ENCODE measurements at regions not wholly inside any gene's neighbourhood (a gene's known extent, or its start where the extent isn't known, plus 50 kb on each side); places are given as distances from the start of the nearest gene placed in this dataset.
"Not testable (repeated sequence)": the region's sequence is repeated elsewhere in the genome, so short reads cannot be mapped to it uniquely, and the experiment has no call there.

DNA sequence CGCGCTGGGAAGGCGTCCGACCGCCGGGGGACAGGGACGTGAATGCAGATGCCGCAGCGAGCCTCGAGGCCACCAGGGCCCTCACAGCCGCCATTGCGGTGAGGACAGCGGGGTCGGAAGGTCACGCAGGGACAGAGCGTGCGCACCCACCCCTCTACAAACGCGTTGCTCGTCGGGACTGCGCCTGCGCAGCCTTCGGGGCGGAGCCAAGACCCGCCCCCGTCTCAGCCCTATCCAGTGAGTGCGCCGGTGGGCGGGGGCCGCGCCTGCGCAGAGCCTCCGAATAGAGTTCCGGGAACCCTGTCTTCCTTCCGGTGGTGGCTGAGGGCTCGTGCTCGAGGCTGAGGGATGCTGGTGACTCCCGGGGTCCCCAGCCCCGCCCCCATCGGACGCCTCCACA, 5393.1 kb upstream of the TPTE start:
- DNase-seq (ENCODE audit: low read depth, low spot score), result peak; percentile 83

- not testable (repeated sequence) for DNase-seq (ENCODE audit: low read depth, low spot score)
Measured at GRCh38 chr21:5133824-5134223, 5387.6 kb upstream of the TPTE start.

DNA sequence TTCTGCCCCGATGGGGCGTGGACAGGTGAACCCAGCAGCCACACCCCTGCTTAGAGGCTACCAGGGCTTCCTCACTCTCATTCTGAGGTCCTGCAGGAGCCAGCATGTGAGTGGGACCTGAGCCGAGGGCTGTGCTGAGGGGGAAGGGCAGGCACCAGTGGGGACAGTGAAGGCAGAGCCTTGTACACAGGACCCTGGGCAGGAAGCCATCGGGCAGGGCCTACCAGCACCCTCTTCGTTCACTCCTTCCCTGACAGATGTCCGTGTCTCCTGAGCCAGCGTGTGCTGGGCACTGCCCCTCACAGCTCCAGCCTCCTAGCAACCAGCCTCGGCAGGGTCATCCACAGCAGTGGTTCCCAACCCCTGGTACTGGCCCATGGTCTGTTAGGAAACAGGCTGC, 5385.0 kb upstream of the TPTE start:
- not testable (repeated sequence) for DNase-seq (ENCODE audit: low read depth, low spot score)

DNA sequence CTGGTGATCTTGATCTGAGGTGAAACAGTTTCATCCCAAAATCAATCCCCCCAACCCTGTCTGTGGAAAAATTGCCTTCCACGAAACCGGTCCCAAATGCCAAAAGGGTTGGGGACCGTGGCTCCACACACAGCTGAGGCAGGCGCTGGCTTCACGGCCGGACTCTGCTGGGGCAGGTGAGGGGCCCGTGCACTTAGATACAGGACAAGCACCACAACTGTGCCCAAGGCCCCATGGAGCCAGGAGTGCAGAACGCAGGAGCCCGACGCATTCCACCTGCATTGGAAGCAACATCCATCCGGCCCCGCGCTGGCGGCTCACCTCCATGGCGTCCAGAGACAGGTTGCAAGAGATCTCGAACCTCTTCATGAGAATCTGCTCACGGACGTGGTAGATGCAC, 5384.4 kb upstream of the TPTE start:
- not testable (repeated sequence) for DNase-seq (ENCODE audit: low read depth, low spot score)

GRCh38 chr21:5138687-5139086, 5382.7 kb upstream of the TPTE start:
- not testable (repeated sequence) for DNase-seq (ENCODE audit: low read depth, low spot score)

DNA sequence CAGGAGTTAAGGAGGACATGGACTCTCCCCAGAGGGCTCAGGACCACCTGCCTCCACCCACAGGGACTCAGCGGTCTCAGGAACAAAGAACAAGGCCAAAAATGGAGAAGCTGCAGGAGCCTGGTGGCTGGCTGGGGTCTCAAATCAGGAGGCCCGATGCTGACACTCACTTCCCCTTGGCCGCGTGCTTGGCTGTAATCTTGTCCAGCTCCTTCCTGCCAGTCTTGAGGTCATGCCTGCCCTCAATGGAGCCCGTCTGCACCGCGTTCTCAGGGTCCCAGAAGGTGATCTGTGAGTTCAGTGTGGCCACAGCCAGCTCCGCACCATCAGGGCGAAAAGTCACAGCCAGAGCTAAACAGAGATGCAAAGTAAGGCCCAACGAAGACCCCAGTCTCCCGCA, 5381.9 kb upstream of the TPTE start:
- DNase-seq (ENCODE audit: low read depth, low spot score), result not testable (repeated sequence)

DNA sequence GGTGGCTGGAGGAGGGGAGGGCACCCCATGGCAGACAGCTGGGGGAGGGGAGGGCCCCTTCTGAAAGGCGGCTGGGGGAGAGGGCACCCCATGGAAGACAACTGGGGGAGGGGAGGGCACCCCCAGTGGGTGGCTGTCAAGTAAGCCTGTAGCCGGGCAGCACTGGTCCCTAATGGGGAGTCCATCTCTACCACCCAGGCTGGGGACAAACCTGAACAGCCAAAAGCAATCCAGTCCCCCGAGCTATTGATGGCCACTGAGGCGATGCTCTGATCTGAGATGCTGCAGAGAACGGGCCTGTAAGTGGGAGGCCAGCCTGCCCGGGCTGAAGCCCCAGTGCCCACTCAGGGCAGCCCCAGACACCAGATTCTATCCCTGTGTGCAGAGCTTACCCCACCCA, 5378.4 kb upstream of the TPTE start:
- DNase-seq (ENCODE audit: low read depth, low spot score), result not testable (repeated sequence)

DNA sequence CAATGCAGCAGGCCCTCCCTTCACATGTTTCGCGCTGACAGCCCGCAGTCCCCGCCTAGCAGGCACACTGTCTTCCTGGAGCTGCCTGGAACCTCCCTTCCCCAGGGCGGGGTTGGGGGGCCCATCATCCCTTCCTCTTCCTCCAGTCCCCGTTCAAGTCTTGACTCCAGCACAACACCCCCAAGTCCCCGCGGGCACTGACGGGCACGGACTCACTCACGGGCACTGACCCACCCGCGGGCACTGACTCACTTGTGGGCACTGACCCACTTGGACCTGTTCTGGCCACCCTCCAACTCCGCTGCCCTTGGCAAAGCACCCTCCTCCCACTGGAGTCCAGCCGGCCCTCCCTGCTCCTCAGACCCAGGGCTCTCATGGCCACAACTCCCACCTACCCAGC, 5376.7 kb upstream of the TPTE start:
- not testable (repeated sequence) for DNase-seq (ENCODE audit: low read depth, low spot score)

DNA sequence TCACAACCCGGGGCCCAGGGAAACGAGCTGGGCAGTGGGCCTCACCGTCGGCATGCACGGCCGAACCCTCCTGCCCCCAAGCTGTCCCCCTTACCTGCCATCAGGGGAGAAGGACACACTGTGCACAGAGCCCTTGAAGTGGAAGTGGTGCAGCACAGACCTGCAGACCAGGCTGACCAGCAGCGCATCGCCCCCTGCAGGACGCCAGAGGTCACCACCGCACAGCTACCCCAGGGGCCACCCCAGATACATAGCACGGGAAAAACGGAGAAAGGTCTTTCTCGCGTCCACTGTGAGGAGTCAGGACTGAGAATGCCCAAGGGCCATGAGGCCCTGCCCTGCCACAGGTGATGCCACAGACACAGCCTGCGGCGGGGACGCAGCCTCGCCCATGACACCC, 5373.7 kb upstream of the TPTE start:
- not testable (repeated sequence) for DNase-seq (ENCODE audit: low read depth, low spot score)

DNA sequence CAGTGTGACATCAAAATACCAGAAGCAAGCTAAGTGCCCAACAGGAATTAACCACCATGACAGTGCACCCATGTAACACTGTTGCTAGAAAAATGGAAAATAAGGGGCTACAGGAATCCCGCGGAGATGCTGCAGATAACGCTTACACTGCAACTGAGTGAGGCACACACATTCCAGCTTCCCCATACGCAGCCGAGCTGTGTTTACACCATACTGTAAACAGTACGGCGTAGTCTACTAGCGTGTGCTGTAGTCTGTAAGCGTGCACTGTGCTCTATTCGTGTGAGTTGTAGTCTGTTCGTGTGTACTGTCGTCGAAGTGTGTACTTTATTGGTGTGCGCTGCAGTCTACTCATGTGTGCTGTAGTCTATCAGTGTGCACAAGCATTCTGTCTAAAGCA, 5372.2 kb upstream of the TPTE start:
- not testable (repeated sequence) for DNase-seq (ENCODE audit: low read depth, low spot score)

DNA sequence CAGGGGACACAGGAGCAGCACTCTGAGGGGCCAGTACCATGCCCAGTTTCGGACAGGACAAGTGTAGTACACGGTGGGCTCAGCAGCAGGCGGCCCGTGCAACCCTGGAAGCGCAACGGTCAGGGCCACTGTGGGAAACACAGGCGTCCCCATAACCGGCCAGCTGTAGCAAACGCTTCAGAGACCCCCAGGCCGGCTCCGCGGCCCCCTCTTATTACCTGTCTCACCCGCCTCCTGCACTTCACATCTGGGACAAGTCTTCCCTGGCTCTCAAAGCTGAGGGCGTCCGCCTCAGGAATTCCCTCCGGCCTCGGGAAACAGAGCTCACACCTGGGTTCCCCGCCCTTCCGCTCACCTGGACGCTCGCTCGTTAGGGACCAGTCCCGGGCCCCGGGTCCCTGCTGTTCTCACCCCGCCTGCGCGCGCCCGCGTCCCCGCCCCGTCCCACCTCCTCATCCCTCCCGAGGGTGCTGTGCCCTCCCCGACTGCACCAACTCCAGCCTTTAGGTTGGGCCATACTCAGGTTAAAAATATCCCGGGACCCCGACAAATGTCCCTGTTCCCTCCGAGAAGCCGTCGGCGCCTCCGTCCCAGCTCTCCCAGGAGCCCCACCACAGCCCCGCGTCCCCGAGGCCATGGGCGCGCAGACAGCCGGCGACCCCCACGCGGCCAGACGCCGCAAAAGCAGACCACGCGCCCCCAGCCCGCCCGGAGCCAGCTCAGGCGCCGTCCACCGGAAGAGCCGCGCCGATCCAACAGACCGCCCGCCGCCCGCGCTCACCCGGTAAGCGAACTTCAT, 5367.3 kb upstream of the TPTE start:
- not testable (repeated sequence) for DNase-seq (ENCODE audit: low read depth, low spot score)

DNA sequence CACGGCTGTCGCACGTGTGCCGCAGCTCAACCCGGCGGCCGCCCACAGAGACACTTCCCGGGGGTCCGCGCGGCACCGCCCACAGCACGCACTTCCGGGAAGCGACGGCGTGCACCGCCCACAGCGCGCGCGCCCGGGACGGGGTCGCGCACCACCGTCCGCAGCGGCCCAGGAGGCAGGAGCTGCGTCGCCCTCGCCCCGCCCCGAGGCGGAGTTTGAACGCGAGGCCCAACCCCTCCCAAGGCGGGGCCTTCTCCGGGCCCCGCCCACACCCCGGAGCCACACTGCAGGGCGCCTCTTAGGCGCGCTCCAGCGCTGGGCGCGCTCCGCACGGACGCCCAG, 5366.8 kb upstream of the TPTE start:
- DNase-seq (ENCODE audit: low read depth, low spot score), result peak; percentile 91

DNA sequence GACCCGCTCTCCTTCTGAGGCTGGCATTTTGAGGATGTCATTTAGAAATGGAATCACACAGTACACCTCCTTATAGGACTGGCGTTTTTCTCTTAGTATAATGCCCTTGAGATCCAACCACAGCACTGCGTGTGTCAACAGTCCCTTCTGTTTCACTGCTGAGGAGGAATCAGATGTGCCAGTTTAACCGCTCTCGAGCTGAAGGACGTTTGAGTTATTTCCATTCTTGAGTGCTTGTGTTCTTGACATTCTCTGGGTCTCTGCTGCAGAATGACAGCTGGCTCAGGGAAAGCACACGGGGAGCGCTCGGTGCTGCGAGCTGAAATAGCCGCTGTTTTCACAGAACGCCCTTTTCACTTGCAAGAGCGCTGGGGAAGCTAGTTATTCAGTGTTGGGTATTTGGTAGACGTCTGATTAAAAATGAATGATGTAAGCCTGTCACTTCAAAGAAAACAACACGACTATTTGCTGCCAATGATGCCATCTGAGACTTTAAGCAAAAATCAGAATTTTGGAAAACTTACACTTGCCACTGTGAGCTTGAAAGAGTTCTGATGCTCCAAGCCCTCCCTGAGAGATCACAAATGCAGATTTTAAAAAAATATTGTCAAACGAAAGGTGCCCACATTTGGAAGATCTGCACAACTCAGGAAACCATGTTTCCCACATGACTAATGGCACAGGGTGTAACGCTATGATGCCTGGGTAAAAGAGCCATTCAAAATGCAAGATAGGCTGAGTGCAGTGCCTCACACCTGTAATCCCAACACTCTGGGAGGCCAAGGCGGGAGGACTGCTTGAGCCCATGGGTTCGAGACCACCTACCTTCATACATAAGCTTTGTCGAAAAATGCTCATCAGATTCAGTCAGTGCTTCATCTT, 5358.4 kb upstream of the TPTE start:
- DNase-seq (ENCODE audit: low read depth, low spot score), result not testable (repeated sequence)

DNA sequence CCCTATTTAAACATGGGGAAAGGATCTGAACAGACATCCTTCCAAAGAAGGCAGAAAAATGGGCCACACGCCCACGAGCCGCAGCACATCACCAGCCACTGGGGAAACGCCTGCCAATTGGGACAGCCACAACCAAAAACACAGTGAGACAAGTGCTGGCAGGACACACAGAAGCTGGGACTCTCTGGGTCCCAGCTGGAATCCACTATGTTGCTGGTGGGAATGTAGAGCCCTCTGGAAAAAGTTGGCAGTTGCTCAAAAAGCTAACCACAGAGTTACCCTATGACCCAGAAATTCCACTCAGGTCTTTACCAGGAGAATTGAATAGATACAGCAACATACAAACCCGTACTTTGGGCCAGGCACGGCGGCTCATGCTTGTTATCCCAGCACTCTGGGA, 5355.6 kb upstream of the TPTE start:
- DNase-seq (ENCODE audit: low read depth, low spot score), result not testable (repeated sequence)

All from ELF-1 (cell line).